BLaER1 (cell line): ENCODE measurements at regions not wholly inside any gene's neighbourhood (a gene's known extent, or its start where the extent isn't known, plus 50 kb on each side); places are given as distances from the start of the nearest gene placed in this dataset.

Source experiments
- H3K27ac ChIP-seq: shearing (Covaris generic); formaldehyde crosslinking; 2 replicates; pipeline ENCODE4 v1.8.1; 2022
- H3K27me3 ChIP-seq: shearing (Covaris generic); formaldehyde crosslinking; 2 replicates; pipeline ENCODE4 v1.8.1; 2022
- H3K36me3 ChIP-seq: shearing (Covaris generic); formaldehyde crosslinking; 2 replicates; pipeline ENCODE4 v1.8.1; 2022
- H3K4me1 ChIP-seq: shearing (Covaris generic); formaldehyde crosslinking; 2 replicates; pipeline ENCODE4 v1.8.1; 2022
- H3K4me2 ChIP-seq: shearing (Covaris generic); formaldehyde crosslinking; 2 replicates; pipeline ENCODE4 v1.8.1; 2022
- H3K4me3 ChIP-seq: shearing (Covaris generic); formaldehyde crosslinking; 2 replicates; pipeline ENCODE4 v1.8.1; 2022
- H3K9ac ChIP-seq: shearing (Covaris generic); formaldehyde crosslinking; 2 replicates; pipeline ENCODE4 v1.8.1; 2022
- H3K9me3 ChIP-seq: shearing (Covaris generic); formaldehyde crosslinking; 2 replicates; pipeline ENCODE4 v1.8.1; 2022
- H4K20me1 ChIP-seq: shearing (Covaris generic); formaldehyde crosslinking; 2 replicates; pipeline ENCODE4 v1.8.1; 2022
- Cebpa-rat ChIP-seq: shearing (Covaris generic); IDR thresholded peaks from 2 replicates; pipeline ENCODE4 v1.8.1; 2022

DNA sequence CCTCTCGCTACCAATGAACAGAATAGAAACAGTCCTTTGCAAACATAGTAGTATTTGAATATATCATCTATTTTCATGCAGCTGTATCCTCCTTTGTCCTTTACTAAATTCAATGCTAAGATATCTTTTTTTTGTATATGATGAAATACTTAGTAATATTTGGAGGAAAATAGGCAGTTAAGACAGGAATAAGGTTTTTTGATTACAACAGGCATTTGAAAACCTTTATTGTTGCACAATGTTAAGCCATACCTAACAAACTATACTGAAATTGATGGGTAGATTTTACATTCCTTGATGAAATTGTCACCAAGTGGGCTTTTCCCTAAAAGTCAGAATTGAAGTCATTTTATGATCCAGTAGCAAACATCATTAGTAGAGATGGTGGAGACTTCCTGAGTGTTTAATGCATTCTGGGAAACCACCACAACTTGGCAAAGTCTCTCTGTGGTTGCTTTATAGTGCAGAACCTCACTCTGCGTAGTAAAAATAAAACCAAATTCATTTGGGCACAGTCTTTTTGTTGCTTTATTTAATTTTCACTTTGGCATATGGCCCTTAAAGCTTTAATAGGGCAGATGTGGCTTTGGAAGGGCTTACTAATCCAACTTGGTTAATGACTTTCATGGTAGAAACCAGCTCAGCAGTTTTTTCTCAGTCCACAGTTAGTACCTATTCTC is 216.0 kb downstream of the DIPK2A start:
- Histone ChIP-seq H4K20me1 (no peaks in the 10 kb centered on the region), H3K27me3 (no peaks in the 10 kb centered on the region), H3K36me3 (no peaks in the 10 kb centered on the region), H3K4me2 (peak overlapping the region; percentile 26; the same call in 1 of the 2 replicates), H3K9ac (no peak overlapping the region), H3K4me3 (no peak overlapping the region), H3K9me3 (no peaks in the 10 kb centered on the region), H3K4me1 (peaks cover 12% of the 10 kb centered on the region), H3K27ac (no peak overlapping the region)
- no peak; the same call in 1 of the 2 replicates for TF ChIP-seq Cebpa-rat

DNA sequence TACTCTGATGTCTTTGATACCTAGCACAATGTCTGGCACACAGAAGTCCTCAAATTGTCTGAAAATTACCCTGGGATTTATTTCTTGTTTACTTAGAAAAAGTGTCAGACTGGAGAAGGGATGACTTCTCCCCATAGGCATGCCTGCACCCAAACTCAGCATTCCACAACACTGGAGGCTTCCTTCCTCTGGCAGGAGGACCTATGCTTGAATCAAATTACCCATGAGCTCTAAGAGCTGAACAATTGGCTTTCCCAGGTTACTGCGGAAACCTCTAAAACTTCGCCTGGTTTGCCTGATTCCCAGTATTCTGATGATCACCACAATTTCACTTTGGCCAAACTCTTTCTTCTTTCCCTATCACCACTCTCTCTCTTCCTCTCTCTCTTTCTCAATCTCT is 217.4 kb downstream of the DIPK2A start:
- Histone ChIP-seq H3K27ac (no peak overlapping the region), H3K4me1 (peaks cover 12% of the 10 kb centered on the region), H3K4me2 (no peak overlapping the region), H3K9me3 (no peaks in the 10 kb centered on the region; the same call in 1 of the 2 replicates), H3K27me3 (no peaks in the 10 kb centered on the region), H3K4me3 (no peak overlapping the region), H3K9ac (no peak overlapping the region), H4K20me1 (no peaks in the 10 kb centered on the region), H3K36me3 (no peaks in the 10 kb centered on the region)
- TF ChIP-seq Cebpa-rat = no peak

DNA sequence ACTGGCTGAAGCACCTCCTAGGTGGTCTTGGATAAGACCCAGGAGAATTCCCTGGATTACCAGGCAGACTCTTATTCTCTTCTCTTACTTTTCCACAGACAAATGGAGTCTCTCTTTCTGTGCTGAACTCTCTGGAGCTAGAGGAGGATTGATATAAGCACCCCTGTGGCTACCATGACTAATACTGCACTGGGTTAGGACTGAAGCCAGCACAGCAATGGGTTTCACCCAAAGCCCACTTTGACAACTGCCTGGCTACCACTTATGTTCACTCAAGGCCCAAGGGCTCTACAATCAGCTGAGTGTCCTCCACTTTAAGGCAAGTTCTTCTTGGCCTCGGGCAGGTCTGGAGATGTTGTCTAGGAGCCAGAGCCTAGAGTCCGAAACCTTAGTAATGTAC is 225.5 kb downstream of the DIPK2A start:
- H3K27ac ChIP-seq = no peak overlapping the region

DNA sequence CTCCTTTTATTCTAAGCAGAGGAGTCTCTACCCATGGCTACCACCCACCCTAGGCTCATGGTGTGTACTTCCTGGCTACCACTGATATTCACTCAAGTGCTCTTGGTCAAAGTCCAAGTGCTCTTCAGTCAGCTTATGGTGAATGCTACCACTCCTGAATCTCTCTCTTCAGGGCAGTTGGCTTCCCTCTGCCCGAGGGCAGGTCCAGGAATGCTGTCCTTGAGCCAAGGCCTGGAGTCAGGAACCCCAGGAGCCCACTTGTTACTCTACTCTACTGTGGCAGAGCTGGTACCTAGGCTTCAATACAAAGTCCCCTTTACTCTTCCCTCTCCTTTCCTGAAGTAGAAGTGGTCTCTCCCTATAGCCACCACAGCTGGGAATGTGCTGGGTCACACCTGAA is 226.0 kb downstream of the DIPK2A start:
- Histone ChIP-seq H3K4me2 (no peak overlapping the region), H3K27me3 (no peaks in the 10 kb centered on the region), H3K4me3 (no peak overlapping the region), H3K9ac (no peak overlapping the region), H3K9me3 (peaks cover 11% of the 10 kb centered on the region), H3K36me3 (no peaks in the 10 kb centered on the region), H4K20me1 (no peaks in the 10 kb centered on the region), H3K27ac (no peak overlapping the region), H3K4me1 (no peaks in the 10 kb centered on the region)
- no peak for TF ChIP-seq Cebpa-rat

More for the DNA sequence above, 225.5 kb downstream of the DIPK2A start:
- Histone ChIP-seq H3K27me3 (no peaks in the 10 kb centered on the region), H3K4me3 (no peak overlapping the region), H3K4me2 (no peak overlapping the region), H3K9ac (no peak overlapping the region), H3K36me3 (no peaks in the 10 kb centered on the region), H3K4me1 (no peaks in the 10 kb centered on the region), H3K9me3 (peaks cover 11% of the 10 kb centered on the region), H4K20me1 (no peaks in the 10 kb centered on the region)
- no peak for TF ChIP-seq Cebpa-rat

DNA sequence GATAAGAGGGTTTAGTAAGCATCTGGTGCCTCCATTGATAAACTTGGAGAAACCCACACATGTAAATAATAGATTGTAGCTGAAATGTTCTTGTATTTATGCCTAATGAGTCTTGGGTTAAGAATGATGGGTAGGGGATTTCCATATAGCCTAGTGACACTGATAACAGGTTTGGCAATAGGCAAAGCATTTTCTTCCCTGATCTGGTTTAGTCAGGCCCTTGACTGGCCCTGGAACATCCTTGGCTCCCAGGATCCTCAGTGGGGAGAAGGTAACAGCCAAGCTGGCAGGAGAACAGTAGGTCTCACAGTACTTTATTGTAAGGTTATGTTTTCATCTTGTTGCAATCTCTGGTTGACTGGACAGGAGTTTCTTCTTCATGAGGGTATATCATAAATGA is 228.4 kb downstream of the DIPK2A start:
- Histone ChIP-seq H3K36me3 (no peaks in the 10 kb centered on the region), H3K4me1 (no peaks in the 10 kb centered on the region), H3K4me3 (no peak overlapping the region), H3K4me2 (no peak overlapping the region), H3K27me3 (no peaks in the 10 kb centered on the region), H3K9ac (no peak overlapping the region), H3K27ac (no peak overlapping the region), H3K9me3 (peaks cover 4% of the 10 kb centered on the region), H4K20me1 (no peaks in the 10 kb centered on the region)
- TF ChIP-seq Cebpa-rat = no peak

DNA sequence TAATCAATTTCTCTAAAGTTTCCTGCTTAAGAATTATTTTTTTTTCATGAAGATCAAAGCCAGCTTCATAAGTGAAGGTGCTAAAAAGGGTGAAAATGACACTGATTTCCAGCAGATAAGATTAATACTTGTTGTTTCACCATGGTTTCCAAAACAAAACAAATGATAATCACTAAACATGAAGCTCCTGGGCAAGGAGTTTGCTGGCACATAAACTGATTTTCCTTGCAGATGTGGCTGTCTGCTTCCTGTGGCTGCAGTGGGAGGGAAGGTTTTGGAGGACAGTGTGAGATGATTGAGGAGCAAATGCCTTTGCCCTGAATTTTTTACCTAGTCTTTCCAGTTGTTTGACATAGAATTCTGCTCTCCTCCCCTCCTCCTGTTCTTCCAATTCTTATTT is 228.8 kb downstream of the DIPK2A start:
- Histone ChIP-seq H3K36me3 (no peaks in the 10 kb centered on the region), H3K27me3 (no peaks in the 10 kb centered on the region), H3K4me1 (no peaks in the 10 kb centered on the region), H3K9ac (no peak overlapping the region), H3K9me3 (no peaks in the 10 kb centered on the region), H4K20me1 (no peaks in the 10 kb centered on the region), H3K4me3 (no peak overlapping the region), H3K27ac (no peak overlapping the region), H3K4me2 (no peak overlapping the region)
- TF ChIP-seq Cebpa-rat = no peak

DNA sequence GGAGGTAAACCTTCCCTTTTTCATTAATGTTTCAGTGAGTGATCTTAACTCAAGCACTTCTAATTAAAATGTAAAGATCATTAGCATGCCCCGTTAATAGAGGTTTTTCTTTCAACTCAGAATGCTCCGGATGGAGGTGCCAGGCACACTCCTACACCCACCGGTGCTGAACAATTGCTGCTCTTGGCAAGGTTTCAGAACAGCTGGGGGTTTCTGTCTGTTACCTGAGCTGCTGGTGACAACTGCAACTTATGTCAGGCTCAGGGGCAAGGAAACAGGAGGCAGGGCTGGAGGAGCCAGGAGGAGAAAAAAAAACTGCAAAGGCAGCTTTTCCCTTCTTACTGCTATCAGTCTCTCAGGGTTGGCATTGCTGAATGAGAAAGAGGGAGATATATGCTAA is 250.1 kb downstream of the DIPK2A start:
- Histone ChIP-seq H4K20me1 (no peaks in the 10 kb centered on the region), H3K4me3 (no peak overlapping the region), H3K27ac (no peak overlapping the region), H3K9ac (no peak overlapping the region), H3K4me2 (no peak overlapping the region), H3K27me3 (no peaks in the 10 kb centered on the region), H3K36me3 (no peaks in the 10 kb centered on the region), H3K4me1 (no peaks in the 10 kb centered on the region), H3K9me3 (0 out of 2 replicates have a peak, but pooled peaks cover 6% of the 10 kb centered on the region)
- no peak for TF ChIP-seq Cebpa-rat

DNA sequence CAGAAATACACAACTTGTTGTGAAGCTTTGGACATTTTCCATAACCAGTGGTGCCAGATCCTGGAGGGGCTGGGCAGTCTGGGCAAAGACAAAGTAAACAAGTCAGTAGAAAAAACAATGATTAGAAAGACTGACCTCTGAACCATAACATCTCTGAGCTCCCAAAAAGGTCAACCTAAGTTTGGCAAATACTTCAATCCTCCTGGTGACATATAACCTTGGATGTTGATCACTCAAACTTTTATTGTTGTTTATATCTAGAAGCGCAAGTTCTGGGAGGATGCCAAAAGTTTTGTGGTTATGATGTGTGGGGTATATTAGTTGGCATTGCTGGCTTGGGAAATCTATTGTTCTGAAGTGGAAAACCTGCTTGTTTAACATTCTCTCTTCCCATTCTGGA is 257.7 kb downstream of the DIPK2A start:
- no peak for TF ChIP-seq Cebpa-rat

DNA sequence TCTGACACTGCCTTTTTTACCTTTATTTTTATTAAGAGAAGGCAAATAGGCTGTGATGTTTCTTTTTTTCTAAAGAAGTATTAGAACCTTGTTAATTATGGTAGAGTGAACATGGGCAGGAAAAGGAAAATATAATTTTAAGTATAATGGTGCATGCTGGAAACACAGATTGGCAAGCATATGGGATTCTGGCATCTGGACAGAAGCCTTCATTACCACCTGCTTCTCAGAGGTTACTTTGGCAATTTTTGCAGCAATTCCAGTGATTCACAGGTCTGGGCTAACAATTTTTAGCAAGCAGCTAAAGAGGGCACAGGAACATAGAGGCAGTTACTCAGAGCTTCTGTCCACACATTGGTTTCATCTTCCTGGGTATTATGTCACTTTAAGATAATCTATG is 258.3 kb downstream of the DIPK2A start:
- H3K4me3 ChIP-seq = no peak overlapping the region
- no peaks in the 10 kb centered on the region for H3K4me1 ChIP-seq
- no peak overlapping the region for H3K4me2 ChIP-seq
- no peaks in the 10 kb centered on the region for H3K27me3 ChIP-seq
- H4K20me1 ChIP-seq = no peaks in the 10 kb centered on the region
- H3K9me3 ChIP-seq = no peaks in the 10 kb centered on the region
- H3K36me3 ChIP-seq = no peaks in the 10 kb centered on the region
- no peak overlapping the region for H3K27ac ChIP-seq
- no peak overlapping the region for H3K9ac ChIP-seq
- TF ChIP-seq Cebpa-rat = no peak

More for the DNA sequence above, 257.7 kb downstream of the DIPK2A start:
- Histone ChIP-seq H3K9me3 (no peaks in the 10 kb centered on the region), H3K27ac (no peak overlapping the region), H3K4me1 (no peaks in the 10 kb centered on the region), H4K20me1 (no peaks in the 10 kb centered on the region), H3K36me3 (no peaks in the 10 kb centered on the region), H3K27me3 (no peaks in the 10 kb centered on the region), H3K9ac (no peak overlapping the region), H3K4me3 (no peak overlapping the region), H3K4me2 (no peak overlapping the region)

DNA sequence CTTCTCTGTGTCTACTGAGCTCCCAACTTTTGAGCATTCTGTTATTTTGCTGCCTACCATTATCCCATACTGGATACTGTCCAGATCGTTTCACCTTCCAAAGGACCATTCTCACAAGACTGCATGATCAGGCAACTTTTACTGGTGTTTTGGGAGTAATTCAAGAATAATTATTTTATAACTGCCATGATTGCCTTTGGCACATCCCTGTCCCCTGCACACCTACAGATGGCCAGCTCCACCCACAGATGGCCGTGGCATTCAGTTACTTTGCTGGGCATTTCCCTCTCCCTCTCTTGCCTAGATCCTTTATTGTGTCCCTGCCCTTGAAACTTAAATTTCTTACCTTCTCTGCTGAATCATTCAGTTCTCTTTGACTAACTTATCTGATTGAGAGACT is 263.9 kb downstream of the DIPK2A start:
- no peak overlapping the region for H3K4me3 ChIP-seq
- H4K20me1 ChIP-seq = no peaks in the 10 kb centered on the region
- TF ChIP-seq Cebpa-rat = no peak
- no peak overlapping the region for H3K27ac ChIP-seq
- no peak overlapping the region for H3K4me2 ChIP-seq
- H3K9me3 ChIP-seq = no peaks in the 10 kb centered on the region
- H3K9ac ChIP-seq = no peak overlapping the region
- no peaks in the 10 kb centered on the region for H3K4me1 ChIP-seq
- H3K36me3 ChIP-seq = no peaks in the 10 kb centered on the region
- H3K27me3 ChIP-seq = no peaks in the 10 kb centered on the region

DNA sequence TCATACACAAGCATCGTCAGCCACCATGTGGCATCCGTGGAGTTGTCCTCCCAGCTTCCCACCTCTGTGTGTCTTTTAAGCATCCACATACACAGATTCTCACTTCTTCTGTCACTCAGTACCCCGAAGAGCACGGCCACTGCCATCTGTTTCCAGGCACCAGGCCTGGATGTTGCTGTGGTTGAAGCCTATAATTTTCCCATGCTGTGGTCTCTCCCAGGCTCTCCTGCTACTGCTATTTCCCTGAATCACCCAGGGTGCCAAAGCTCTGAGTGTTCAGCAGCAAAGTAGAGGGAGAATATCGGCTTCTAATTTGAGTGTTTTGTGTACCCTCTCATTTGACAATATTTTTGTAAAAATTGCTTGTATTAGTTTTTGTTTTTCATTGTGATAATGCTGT is 265.7 kb downstream of the DIPK2A start:
- Histone ChIP-seq H3K9ac (no peak overlapping the region), H3K4me3 (no peak overlapping the region), H4K20me1 (no peaks in the 10 kb centered on the region), H3K36me3 (no peaks in the 10 kb centered on the region), H3K4me1 (no peaks in the 10 kb centered on the region), H3K27me3 (no peaks in the 10 kb centered on the region), H3K4me2 (no peak overlapping the region), H3K9me3 (no peaks in the 10 kb centered on the region), H3K27ac (no peak overlapping the region)
- no peak for TF ChIP-seq Cebpa-rat
